HG03469 (cell line): ENCODE measurements at regions not wholly inside any gene's neighbourhood (a gene's known extent, or its start where the extent isn't known, plus 50 kb on each side); places are given as distances from the start of the nearest gene placed in this dataset.
"Not testable (repeated sequence)": the region's sequence is repeated elsewhere in the genome, so short reads cannot be mapped to it uniquely, and the experiment has no call there.

ENCODE experiments used
- ATAC-seq: cut with Tn5 transposase; IDR thresholded peaks from one replicate; pipeline ENCODE4 v1.9.1; 2021; ENCODE audit warnings: mild to moderate bottlenecking, moderate library complexity, moderate number of reproducible peaks; ENCODE audit not compliant: unreplicated experiment

DNA sequence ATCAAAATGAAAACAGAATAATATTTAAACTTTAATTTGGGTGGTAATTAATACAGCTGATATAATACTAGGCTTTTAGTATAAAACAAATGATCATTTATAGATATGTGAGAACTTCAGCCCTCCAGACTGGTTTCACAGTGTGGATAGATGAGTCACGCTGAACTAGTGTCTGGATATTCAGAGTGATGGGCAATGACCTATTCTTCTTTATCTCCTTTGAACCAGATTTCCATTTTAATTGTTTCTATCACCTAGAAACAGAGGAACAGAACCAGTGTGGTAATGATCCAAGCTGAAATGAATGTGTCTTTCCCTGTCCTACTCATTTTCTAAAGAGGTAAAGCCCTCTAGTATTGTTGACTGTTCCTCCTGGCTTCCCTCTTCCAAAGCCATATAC, 155.2 kb upstream of the GK2 start:
- ATAC-seq = no peak

DNA sequence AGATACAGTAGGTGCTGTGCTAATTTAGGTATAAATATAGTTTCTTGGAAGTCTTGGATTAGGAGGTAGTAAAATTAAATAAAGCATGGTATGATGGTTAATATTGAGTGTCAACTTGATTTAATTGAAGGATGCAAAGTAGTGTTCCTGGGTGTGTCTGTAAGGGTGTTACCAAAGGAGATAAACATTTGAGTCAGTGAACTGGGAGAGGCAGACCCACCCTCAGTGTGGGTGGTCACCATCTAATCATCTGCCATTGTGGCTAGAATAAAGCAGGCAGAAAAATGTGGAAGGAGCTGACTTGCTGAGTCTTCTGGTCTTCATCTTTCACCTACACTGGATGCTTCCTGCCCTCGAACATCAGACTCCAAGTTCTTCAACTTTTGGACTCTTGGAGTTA, 153.7 kb upstream of the GK2 start:
- no peak for ATAC-seq

DNA sequence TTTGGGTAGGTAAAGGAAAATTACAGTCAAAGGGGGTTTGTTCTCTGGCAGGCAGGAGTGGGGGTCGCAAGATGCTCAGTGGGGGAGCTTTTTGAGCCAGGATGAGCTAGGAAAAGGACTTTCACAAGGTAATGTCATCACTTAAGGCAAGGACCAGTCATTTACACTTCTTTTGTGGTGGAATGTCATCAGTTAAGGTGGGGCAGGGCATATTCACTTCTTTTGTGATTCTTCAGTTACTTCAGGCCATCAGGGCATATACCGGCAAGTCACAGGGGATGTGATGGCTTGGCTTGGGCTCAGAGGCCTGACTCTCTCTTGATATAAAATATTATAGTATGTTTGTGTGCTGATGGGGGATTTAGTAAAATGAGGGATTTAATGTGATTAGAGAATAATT, 151.4 kb upstream of the GK2 start:
- ATAC-seq = not testable (repeated sequence)

DNA sequence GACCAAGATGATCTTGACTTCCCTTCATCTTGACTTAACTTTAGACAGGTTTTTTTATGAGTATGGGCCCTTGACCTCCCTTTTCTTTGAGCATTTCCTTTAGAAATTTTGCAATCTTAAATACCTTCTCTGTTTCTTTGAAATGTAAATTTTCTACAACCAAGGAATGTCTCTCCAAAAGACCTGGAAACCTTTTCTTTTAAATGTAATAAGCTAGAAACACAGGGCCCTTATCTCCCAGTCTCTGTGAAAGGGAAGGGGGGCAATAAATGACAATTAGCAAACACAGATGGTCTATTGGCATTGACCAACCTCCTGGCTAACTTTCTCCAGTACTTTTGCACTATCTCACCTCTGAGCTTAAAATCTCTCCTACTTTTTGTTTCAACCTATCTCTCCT, 144.3 kb upstream of the GK2 start:
- ATAC-seq = no peak

DNA sequence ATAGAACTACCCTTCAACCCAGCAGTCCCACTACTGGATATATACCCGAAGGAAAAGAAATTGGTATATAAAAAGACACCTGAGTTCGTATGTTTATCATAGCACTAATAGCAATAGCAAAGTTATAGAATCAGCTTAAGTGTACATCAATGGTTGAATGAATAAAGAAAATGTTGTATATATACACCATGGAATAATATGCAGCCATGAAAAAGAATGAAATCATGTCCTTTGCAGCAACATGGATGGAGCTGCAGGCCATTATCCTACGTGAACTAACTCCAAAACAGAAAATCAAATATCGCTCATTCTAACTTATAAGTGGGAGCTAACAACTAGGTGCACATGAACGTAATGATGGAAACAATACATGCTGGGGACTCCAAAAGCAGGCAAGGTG, 143.5 kb upstream of the GK2 start:
- no peak for ATAC-seq

DNA sequence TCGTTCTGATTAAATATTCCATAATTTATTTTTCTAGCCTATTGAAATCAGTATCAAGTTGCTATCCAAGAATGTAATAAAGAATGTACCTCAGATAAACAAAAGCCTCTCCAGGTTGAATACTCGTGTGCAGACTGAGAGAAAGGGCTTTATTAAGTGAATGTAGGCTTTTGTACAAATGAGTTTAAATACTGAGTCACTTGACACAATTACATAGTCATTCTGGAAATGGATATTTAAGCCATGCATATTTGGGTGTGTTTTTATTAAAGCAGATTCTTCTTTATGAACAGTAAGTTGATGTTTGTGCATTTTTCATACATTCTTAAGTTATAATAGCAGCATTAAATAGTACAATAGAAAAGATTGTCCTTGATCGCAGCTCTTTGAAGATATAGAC, 139.8 kb upstream of the GK2 start:
- ATAC-seq = no peak

DNA sequence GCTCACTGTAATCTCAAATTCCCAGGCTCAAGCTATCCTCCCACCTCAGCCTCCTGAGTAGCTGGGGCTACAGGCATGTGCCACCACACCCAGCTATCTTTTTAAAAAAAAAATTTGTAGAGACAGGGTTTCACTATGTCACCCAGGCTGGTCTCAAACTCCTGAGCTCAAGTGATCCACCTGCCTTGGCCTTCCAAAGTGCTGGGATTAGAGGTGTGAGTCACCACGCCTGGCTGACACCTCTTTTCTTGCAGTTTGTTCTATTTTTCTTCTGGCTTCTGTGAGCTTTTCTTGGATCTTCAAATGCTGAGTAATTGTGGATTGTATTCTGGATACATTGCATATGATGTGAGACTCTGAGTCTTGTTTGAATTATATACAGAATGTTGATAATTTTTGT, 137.3 kb upstream of the GK2 start:
- ATAC-seq = not testable (repeated sequence)

DNA sequence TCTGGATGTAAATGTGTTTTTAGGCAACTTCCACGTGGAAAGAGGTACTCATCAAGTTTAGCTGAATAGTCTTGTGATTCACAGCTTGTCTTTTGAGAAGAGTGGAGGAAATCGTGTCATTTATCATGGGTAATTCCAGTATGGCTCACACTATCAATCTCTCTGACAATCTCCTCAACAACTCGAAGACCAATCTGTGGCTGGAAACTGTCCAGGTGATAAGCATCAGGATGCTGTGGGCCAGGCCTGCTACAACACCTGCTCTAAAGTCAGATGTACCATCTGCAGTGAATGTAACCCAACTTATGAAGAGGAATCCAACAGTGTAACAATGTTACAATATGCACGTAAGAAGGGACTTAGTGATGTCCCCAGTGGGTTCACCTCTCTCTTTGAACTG, 132.1 kb upstream of the GK2 start:
- no peak for ATAC-seq

DNA sequence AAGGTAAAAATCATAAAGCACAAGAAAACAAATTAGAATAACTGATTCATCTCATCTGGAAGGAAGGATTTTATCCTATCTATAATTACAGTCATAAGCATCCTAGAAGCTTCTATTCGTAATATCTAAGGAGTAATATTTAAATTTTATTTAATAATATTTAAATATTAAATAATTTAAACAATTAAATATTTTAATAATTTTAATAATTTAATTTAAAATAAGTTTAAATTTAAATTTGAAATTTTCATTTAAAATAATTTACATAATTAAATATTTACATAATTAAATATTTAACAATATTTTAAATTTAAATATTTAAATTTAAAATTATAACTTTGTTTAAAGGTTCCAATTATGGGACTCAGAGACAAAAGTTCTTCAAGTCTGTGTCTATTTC, 127.5 kb upstream of the GK2 start:
- no peak for ATAC-seq

DNA sequence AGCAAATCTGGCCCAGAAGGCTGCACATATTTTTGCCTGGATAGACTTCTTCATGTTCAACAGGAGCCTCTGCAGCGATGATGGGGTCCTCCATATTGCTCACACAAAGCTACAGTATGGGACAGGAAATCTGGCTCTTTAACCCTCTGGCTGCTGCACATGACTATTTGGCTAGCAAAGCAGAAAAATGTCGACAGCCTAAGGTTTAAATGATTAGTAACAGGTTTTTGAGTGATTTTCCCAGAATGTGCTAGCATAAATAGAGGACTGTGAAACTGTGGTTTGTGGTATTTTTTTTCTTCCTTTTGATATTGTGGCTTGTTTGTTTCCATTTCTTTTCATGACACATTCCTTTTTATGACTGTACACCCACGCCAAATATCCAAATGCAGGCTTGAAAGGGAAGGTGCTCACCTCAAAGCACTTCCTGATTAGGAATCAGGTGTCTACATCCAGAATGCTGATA, 120.2 kb upstream of the GK2 start:
- no peak for ATAC-seq

DNA sequence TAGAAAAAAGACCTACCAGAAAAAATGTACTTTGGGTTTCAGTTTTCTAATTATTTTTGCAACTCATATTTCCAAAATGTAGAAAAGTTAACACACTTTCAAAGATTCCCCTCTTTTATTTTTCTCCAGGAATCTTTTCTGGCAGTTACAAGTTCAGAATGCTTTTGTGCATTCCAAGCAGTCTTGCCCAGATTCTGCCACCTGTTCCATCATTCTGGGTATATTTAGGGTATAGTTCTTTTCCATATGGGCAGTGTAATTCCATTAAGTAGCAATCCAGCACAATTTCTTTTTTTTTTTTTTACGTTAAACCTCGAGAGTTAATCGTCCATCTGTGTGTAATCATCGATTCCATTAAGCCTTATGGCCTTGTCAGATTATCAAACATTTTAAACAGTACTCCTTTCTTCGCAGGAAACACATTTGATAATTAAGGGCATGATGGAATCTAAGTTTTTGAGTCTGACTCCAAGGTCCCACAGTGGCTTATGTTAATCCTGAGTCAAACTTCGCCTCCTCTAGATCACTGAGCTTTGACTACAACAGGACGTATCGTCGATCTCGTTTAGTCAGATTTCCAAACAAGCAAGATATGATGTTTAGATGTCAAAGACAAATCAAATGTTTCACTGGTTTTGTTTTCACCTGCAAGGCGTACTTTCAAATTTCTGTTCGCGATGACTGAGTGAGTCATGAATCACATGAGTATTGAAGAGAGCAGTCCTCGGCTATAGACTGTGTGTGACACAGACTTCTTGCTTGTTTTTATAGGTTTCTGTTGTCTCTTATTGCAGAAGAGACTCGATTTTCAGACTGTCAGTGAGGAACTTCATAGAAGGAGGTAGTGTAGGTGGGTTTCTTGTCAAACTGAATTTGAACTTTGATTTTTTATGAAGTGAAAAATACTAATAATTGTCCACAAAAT, 118.9 kb upstream of the GK2 start:
- ATAC-seq = no peak

DNA sequence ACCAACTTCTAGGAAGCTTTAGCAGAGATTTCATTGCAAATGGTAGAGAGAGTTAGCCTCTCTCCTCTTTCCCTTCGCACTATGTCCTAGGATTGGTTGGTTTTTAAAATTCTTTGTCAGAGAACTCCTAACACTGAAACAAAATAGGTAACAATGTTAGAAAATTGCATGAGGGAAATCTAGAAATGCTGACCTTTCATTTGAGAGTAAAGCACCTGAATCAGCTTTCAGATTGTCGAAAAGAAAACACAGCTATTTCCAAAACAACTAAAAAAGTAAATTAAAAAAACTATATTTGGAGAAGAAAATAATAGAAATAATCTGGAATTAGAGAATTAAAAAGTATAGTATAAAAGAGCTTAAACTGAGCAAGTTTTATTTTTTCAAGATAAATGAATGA, 108.1 kb upstream of the GK2 start:
- no peak for ATAC-seq

DNA sequence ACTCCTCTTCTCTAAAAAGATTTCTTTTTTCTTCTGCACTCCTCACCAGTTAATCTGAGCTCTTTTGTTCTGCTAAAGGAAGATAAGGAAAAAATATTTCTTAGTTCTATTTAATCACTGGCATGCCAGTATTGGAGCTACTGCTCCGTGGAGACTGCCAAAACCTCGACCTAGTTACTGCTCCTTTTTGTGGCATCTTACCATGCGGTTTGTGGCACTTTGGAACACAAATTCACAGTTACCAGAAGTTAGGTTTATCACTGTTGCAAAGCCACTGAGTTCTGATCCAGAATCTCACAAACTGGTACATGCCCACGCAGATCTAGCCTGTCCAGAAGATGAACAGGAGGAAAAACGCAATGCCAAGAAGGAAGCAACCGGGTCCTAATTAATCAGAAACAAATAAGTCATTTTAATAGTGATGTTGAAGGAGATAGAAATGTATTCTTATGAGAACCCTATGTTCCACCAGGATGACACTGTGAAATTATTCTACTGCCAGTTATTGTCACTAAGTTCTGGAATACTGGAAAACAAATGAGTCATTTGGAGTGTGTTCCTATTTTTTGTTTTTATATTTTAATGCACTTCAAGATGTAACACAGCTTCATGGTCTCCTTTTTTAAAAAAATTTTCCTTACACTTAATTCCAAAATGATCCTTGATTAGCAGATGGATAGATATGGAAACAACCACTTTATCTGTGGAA, 106.7 kb upstream of the GK2 start:
- no peak for ATAC-seq

DNA sequence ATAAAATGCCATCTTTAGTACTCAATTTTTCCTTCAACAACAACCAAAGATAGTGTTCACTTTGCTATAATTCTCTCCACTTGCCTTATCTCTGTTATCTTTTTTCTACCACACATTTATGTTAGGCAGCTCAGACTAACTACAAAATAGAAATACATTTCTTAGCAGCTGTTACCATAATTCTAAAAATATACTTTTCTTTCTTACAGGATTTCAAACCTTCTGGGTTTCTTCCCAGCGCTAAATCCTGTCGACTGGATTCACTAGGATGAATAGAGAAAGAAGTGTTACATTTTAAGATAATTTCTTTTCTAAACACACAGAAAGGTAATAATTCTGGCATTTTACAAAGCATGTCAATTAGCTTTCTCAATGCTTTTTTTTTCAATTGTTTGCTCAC, 105.5 kb upstream of the GK2 start:
- no peak for ATAC-seq

DNA sequence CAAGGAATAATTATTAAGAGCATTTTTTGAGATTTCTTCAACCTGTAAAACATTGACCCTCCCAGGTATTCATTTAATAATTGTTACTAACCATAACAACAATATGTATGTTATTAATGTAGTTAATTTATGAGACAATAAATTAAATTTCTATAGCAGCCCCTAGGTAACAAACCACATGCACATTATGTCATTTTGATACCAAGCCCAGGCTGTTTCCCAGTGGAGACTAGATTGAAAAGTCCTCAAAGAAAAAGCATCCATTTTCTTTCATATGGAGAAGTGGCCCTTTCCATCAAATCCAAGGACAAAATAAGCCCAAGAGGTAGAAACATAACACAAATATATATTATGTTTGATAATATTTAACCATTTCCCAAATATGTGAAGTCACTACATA, 104.3 kb upstream of the GK2 start:
- no peak for ATAC-seq

DNA sequence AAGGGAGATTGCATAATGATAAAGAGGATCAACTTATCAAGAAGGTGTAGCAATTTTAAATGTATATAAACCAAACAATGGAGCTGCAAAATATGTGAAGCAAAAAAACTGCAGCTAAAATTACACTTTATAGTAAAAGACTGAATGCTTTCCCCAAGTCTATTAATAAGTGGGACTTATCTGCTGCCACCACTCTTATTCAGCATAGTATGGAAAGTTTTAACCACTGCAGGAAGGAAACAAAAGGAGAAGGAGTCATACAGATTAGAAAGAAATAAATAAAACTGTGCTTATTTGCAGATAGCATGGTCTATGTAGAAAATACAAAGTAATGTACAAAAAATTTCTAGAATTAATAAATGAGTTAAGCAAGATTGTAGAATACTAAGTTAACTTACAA, 94.1 kb upstream of the GK2 start:
- ATAC-seq = no peak

DNA sequence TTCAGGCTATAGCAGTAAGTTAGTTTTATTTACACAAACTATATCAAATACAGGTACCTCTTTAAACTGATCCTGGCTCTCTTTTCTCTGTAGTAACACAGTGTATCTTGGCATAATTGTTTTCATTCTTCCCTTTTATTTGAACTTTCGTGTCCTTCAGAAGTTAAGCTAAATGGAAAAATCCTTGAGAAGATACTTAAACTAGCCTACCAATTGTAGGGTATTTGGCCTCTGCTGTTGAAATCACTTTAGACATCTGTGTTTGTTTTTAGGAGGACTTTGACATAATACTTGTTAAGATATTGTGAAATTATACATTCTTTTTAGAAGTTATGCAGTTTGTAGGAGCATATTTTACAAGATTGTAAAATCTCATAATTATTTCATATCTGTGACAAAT, 90.3 kb upstream of the GK2 start:
- ATAC-seq = no peak

DNA sequence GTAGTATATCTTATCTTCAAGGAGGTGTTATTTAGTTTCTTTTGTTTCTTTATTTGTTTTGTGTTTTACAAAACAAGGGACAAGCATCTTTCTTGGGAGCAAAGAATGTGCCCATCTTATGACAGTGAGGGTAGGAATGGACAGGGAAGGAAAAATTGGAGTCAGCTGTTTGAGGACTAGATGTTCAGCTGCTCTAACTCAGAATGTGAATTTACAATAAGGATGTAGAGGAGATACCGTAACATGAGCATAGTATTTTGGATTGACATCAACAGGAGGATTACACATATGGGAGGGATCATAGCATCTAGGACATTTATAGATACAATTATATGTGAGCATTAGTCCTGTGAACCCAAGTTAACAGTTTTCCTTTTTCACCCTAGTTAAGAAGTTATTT, 89.0 kb upstream of the GK2 start:
- ATAC-seq = no peak

DNA sequence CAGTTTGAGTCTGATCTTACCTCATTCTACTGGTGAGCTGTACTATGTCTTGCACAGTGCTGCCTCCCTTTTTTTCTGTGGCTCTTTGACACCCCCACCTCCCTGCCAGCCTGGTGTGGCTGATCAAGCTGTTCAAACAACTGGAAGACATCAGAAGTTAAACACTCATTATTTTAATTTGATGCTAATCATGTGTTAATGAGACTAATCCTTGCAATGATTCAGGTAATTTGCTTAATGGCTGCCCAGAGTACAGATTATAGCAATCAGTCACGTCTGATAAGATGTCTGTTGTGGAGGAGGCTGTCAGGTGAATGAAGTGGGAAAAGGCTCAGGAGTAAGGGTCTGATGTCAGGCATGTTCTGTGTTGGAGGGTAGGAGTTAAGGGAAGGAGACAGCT, 87.4 kb upstream of the GK2 start:
- ATAC-seq = no peak

DNA sequence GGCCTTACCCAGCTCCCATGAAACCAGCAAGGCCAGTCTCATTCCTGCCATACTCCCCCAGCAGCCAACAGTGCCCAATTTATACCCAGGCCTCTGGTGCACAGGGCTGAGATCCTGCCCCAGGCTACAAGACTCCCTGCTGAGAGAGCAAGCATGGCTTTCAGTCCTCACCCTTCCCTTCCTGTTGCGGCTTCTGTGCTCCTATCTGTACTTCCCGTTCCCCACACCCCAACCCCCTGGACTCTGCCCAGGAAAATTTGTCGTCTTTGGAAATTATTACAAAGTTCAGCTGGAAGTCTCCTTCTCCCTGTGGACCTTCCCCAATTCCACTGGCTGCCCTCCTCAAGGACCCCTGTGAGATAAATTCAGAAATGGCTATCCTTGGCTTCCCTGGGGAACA, 84.1 kb upstream of the GK2 start:
- no peak for ATAC-seq

DNA sequence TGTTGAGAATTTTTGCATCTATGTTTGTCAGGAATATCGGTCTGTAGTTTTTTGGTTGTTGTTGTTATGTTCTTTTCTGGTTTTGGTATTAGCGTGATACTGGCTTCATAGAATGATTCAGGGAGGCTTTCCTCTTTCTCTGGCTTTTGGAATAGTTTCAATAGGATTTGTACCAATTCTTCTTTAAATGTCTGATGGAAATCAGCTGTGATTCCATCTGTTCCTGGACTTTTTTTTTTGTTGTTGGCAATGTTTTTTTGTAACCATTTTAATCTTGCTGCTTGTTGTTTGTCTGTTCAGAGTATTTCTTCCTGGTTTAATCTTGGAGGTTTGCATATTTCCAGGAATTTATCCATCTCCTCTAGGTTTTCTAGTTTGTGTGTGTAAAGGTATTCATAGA, 81.5 kb upstream of the GK2 start:
- ATAC-seq = no peak

DNA sequence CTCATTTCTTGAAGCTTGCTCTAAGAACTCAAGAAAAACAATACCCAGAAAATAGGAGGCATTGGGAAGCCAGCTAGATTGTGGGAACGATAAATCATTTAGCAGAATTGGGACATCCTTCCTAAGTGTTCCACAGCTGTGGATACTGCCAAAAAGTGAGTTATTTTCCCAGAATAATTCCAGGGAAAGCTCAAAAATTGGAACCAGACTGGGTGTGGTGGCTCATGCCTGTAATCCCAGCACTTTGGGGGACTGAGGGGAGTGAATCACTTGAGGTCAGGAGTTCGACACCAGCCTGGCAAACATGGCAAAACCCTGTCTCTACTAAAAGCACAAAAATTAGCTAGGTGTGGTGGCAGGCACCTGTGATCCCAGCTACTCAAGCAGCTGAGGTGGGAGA, 68.2 kb upstream of the GK2 start:
- no peak for ATAC-seq

DNA sequence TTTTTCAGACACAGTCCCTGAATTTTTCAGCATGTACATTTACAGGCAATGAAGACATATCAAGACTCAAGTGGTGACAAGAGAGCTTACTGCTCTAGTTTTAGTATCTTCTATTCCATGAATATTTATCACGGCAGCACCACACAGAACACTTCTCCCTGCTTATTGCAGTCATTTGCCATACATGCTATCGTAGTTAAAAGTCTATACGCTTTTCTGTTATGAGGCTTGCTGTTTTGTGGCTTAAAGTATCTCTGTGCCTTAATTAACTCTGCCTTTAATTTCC, 65.4 kb upstream of the GK2 start:
- ATAC-seq = no peak
